RKO (cell line): ENCODE measurements at regions not wholly inside any gene's neighbourhood (a gene's known extent, or its start where the extent isn't known, plus 50 kb on each side); places are given as distances from the start of the nearest gene placed in this dataset.
"Not testable (repeated sequence)": the region's sequence is repeated elsewhere in the genome, so short reads cannot be mapped to it uniquely, and the experiment has no call there.

Source experiments
- DNase-seq: peaks from one replicate; pipeline ENCODE4 v3.0.0-alpha.2; 2016; ENCODE audit warnings: low spot score

- no peak for DNase-seq
Measured at GRCh38 chr20:54736421-54736820, 261.0 kb downstream of the DOK5 start.

DNA sequence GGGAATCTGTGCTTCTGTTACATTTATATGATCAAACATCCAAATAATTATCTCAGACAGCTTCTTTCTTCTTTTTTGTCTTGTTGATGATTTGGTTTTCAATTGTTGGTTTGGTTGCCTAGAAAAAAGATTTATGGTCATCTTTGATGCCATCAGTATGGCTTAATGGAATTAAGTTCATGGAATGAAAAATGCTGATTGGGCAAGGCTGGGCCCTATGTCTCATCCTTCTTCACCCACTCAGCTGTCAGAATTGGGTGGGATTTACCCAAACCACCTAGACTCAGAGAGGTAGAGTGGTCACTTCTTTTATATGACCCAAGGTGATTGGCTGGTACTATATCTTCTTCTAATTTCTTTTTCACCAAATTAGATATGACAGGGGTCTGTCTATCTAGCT lies 258.3 kb downstream of the DOK5 start:
- DNase-seq, result no peak

DNA sequence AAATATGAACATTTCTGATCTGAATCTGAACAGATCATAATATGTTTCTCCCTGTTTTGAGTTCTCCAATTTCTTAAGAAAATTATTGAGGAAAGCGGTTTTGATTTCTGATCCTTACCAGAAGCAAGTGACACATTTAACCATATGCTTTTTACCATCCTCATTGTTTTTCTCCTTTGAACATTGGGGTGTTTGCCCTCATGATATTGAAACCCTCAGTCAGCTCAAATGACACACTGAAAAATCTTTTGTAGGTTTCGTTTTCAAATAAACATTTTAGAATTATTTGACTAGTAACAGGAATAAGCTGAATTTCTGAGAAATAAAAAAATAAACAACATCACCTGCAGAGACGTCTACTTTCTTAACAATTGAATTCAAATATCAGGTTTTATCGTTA lies 252.1 kb downstream of the DOK5 start:
- no peak for DNase-seq

DNA sequence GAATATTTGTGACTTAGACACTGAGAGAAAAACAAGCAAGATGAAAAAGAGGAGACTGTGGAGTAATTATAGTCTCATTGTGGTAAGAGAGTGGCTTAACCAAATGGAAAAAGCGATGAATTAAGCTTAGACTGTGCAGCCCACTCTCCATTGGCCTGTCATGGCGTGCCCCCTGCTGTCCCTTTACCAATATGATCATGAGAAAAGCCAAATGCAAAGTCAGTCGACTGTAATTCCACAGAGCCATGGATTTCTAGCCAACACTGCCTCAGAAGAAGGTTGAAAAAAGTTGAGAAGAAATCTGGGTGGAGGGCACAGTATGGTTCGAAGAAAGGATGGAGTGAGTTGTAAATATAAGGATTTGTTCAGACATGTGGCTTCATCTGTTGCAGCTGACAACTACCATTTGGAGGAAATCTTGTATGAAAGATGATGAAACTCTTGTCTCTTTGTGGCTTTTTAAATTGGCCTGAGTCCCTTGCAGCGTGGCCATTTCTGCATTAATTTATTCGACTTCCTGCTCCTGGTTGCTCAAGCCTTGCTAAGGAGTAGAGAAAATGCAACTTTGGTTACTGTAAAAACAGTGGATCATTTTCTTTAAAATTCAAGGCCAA lies 251.4 kb downstream of the DOK5 start:
- peak; percentile 27 for DNase-seq

DNA sequence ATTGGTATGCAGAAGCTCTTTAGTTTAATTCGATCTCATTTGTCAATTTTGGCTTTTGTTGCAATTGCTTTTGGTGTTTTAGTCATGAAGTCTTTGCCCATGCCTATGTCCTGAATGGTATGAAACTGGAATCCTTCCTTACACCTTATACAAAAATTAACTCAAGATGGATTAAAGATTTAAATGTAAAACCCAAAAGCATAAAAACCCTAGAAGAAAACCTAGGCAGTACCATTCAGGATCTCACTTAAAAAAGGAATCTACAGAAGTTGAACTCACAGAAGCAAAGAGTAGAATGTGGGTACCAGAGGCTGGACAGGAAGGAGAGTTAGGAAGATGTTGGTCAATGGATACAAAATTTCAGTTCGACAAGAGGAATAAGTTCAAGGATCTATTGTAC lies 249.9 kb downstream of the DOK5 start:
- DNase-seq, result not testable (repeated sequence)

GRCh38 chr20:54723723-54724122 lies 248.3 kb downstream of the DOK5 start:
- no peak for DNase-seq

DNA sequence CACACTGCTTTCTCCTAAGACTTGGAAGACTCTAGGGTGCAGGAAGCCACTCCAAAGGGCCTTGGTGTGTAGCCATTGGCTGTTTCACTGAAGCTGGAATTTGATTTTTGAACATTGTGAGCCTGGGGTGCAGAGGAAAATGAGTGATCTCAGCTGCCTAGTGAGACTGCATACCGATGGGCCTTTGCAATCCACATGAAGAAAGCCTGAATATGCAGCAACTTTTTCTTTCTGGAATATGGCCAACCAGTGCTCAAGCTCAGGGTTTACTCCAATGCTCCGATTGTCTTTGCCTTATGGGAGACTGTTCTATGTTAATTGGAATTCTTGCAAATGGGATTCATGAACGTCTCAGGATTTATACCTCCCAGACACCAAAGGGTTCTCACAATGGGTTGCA lies 242.6 kb downstream of the DOK5 start:
- no peak for DNase-seq

DNA sequence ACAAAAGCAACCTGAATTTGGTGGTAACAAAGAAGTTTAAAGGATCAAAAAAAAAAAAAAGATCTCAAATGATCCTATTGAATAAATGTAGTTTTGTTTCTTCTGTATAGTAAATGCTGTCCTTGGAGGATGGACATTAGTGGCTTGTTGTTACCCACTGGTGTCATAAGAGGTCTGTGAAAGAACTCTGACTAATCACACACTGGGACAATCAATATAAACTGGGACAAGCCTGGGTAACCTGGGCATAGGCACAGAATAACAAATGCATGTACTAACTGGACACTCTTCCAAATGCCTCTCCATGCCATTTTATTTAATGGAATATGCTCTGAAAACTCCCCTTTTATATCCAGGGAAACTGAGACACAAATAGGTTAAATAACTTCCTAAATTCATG lies 241.4 kb downstream of the DOK5 start:
- no peak for DNase-seq

DNA sequence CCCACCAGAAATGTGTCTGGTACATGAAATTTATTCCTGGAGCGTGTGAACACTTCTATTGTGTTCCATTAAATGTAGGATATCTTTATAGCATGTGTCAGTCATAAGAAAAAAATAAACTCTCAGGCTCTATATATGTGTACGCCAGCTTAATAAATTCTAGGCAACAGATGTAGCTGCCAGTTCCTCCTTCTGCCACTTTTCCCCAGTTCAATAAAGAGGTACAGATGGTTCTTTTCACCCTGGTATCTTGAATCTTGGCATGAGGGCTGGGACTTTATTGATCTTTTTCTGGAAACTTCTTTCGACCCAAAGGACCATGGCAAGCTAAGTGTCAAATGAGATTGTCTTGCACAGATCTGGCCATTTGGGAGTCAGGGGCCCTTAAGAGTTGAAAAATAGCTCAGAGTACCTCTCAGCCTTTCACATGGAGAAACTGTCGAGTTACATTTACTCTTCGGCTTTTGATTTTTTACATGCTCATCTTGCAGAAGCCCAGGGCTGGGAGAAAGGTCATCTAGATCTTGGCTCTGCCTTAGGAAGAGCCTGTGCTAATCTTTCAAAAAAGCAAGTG lies 240.9 kb downstream of the DOK5 start:
- DNase-seq, result no peak

GRCh38 chr20:54714817-54715216 lies 239.4 kb downstream of the DOK5 start:
- DNase-seq, result no peak

DNA sequence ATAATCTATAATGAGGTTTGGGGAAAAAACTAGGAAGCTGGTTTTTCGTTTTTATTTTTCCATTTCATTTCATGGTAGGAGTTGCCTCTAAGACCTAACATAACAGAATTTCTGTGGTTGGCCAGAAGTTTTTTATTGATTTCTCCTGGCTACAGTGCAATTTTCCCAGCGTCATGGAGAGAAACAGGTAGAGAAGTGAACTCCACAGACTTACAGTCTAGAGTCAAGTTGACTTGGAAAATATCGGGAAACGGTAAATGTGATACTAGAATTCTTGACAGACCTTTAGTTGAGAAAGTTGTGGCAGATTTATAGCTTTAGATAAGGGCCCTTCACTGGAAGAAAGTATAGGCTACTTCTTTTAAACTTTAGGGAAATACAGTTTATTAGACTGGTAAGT lies 238.3 kb downstream of the DOK5 start:
- no peak for DNase-seq

DNA sequence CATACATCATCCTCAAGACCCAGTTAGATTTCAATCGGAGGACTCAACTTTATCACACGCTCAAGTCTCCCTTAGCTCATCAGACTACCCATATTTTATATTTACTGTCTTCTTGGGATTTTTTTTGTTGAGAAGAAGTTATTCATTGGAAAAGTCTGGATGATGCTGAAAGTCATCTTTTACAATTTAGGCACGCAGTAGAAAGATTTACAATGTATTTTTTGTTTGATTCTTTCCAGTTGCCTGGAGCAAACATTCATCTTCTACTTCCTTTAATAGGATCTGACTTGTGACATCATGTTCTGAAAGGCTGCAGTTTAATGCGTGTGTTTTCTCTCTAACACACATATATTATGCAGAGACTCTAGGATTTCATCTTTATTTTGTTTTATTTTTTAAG lies 235.7 kb downstream of the DOK5 start:
- no peak for DNase-seq

GRCh38 chr20:54710341-54710740 lies 234.9 kb downstream of the DOK5 start:
- no peak for DNase-seq

- DNase-seq, result no peak
Measured at GRCh38 chr20:54708229-54708628, 232.8 kb downstream of the DOK5 start.

DNA sequence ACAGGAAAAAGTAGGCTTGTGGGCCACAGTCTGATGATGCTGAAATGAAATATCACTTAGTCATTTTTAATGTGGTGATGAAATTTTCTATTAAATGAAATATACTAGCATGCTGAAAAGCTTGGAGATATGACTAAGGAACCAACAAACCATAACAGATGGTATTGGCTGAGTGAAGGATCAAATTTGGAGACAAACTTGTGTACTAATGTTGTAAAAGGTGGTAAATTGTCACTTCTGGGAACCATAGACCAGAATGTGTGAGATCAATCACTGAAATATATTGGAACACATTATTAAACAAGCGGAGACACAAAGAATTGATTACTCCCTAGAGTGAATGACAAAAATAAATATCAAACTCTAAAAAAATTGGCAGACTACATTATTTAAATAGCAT lies 232.4 kb downstream of the DOK5 start:
- DNase-seq, result no peak

DNA sequence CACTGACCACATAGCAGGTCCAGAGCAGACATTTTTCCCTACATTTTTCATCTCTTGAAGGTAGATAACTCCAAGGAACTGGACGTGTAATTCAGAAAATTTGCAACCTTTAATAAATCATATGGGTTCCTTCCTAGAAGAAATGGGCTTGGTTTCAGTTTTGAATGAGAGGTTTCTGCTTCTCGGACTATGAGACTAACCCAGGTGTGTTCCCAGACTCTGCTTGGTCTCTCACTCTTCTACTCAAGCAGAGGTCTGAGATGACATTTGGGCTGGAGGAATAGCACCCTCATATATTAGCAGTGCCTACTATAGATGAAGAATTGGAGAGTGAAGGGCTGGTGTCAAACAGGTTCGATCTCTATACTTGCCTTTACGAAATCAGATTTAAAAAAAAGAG lies 231.2 kb downstream of the DOK5 start:
- DNase-seq, result no peak

GRCh38 chr20:54704032-54704635 lies 228.7 kb downstream of the DOK5 start:
- no peak for DNase-seq
